ENCODE measurements at regions not wholly inside any gene's neighbourhood (a gene's known extent, or its start where the extent isn't known, plus 50 kb on each side); places are given as distances from the start of the nearest gene placed in this dataset.

DNA sequence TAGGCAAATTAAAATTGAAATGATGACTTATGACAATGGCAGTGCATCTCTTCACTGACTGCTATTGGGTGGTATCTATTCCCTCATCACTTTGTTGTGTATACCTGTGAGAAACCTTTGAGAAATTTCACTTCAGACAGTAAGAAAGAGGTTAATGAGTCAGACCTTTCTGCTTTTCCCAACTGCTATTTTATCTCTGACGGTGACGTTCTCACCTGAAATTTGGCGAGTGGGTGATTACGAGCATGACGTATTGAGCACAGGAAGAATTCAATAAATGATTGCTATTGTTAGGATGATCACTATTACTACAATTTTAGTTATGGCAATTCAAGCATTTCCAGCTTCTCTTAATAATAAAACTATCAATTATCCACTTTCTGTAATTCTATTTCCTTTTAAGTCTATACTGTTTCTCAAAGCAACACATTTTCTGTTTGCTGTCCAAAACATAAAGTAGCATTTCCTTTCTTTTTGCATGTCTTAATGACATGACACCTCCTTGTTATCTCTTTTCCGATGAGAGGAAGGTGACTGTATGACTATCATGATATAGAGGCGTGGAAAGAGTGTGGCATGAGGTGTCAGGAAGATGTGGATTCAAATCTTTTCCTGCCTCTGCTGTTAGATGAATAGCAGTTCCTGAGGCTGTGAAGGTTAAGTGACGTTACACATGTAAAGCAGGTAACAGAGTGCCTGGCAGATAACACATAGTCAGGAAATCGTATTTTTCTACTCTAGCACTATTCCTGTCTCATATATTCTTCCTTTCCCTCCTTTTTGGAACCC, 504.9 kb upstream of the SEMA6D start:
- H3K27ac Mint-ChIP-seq = no peak overlapping the region
- no peaks in the 10 kb centered on the region for H3K4me1 Mint-ChIP-seq
- no peak for ATAC-seq
- no peaks in the 10 kb centered on the region for H3K27me3 Mint-ChIP-seq
- no peaks in the 10 kb centered on the region for H3K36me3 Mint-ChIP-seq (ENCODE audit: low read depth)
- H3K9me3 Mint-ChIP-seq = no peaks in the 10 kb centered on the region
- no peak overlapping the region for H3K4me3 Mint-ChIP-seq
- DNase-seq = no peak

- Mint-ChIP-seq H3K27ac (no peak overlapping the region), H3K27me3 (no peaks in the 10 kb centered on the region), H3K9me3 (no peaks in the 10 kb centered on the region), H3K36me3 (ENCODE audit: low read depth) (no peaks in the 10 kb centered on the region), H3K4me3 (no peak overlapping the region), H3K4me1 (no peaks in the 10 kb centered on the region)
- DNase-seq (no peak), ATAC-seq (no peak)
These were observed 503.4 kb upstream of the SEMA6D start for GRCh38 chr15:47213883-47214282.

GRCh38 chr15:47218295-47218694, 499.0 kb upstream of the SEMA6D start:
- Mint-ChIP-seq H3K36me3 (ENCODE audit: low read depth) (no peaks in the 10 kb centered on the region), H3K4me3 (no peak overlapping the region), H3K4me1 (no peaks in the 10 kb centered on the region), H3K27me3 (no peaks in the 10 kb centered on the region), H3K9me3 (no peaks in the 10 kb centered on the region), H3K27ac (no peak overlapping the region)
- no peak for DNase-seq
- no peak for ATAC-seq

DNA sequence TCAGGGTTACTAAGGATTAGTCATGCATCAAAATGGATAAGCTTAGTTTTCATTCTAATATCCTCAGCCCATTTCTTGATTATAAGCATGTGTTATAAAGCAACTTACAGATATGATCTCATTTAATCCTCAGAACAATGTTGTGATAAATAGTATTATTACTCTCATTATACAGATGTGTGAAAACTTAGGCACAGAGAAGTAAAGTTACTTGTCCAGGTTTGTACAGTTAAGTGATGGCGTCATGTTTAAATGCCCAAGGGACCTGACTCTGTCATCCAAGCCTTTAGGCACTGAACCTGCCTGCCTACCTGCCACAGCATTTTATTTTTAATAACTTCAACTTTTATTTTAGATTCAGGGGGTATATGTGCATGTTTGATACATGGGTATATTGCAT, 472.9 kb upstream of the SEMA6D start:
- Mint-ChIP-seq H3K27me3 (no peaks in the 10 kb centered on the region), H3K4me3 (no peak overlapping the region), H3K27ac (no peak overlapping the region), H3K9me3 (no peaks in the 10 kb centered on the region), H3K36me3 (ENCODE audit: low read depth) (no peaks in the 10 kb centered on the region), H3K4me1 (no peaks in the 10 kb centered on the region)
- DNase-seq (no peak), ATAC-seq (no peak)

DNA sequence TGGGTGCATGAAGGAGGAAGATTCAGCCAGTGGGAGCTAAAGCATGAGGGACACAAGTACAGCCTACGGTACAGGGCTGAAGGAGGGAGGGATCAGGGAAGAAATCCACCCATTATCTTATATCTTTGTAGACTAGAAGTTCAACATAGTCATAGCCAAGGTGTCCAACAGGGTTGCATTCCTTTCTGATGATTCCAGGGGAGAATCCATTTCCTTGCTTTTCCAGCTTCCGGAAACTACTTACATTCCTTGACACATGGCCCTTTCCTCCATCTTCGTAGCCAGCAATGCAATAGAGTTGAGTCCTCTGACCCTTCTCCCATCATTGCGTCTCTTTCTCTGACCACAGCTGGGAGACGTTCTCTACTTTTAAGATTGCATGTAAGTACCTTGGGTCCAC, 471.0 kb upstream of the SEMA6D start:
- Mint-ChIP-seq H3K27ac (no peak overlapping the region), H3K36me3 (ENCODE audit: low read depth) (no peaks in the 10 kb centered on the region), H3K9me3 (no peaks in the 10 kb centered on the region), H3K4me3 (no peak overlapping the region), H3K27me3 (no peaks in the 10 kb centered on the region), H3K4me1 (no peaks in the 10 kb centered on the region)
- ATAC-seq = no peak
- no peak for DNase-seq

DNA sequence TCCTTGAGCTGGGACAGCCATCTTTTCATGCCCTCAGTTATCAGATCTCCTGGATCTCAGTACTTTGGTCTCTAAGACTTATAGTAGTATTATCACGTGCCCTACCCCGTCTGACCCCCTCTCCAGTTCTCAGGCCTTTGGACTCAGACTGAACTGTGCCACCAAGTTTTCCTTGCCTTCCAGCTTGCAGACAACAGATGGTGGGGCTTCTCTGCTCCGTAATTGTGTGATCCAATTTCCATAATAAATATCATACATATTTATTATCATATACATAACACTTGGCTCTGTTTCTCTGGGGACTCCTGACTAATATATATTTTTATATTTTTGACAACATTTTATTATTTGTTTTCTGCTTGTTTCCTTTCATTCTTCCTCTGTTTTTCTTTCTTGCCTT, 458.8 kb upstream of the SEMA6D start:
- H3K36me3 Mint-ChIP-seq (ENCODE audit: low read depth) = no peaks in the 10 kb centered on the region
- no peaks in the 10 kb centered on the region for H3K4me1 Mint-ChIP-seq
- DNase-seq = no peak
- H3K9me3 Mint-ChIP-seq = peaks cover 26% of the 10 kb centered on the region
- H3K27ac Mint-ChIP-seq = no peak overlapping the region
- no peaks in the 10 kb centered on the region for H3K27me3 Mint-ChIP-seq
- no peak for ATAC-seq
- H3K4me3 Mint-ChIP-seq = no peak overlapping the region

DNA sequence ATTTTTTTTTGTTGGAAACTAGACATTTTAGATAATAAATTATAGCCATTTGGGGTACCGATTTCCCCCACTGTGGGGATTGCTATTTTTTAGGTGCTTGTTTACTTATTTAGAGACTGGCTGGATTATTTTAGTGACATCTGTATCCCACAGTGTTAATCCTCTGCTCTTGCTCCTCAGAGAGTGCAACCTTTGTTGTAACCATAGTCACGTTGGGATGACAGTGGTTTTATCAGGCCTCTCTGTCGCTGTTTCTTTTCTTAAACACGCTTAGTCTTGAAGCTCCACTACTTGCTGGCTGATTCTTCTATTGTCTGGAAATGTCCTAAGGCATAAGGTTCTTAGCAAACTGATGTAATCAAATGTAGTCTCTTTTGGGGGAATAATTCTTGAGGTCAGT, 451.6 kb upstream of the SEMA6D start:
- Mint-ChIP-seq H3K4me3 (no peak overlapping the region), H3K27me3 (no peaks in the 10 kb centered on the region), H3K36me3 (ENCODE audit: low read depth) (no peaks in the 10 kb centered on the region), H3K27ac (no peak overlapping the region), H3K9me3 (peaks cover 14% of the 10 kb centered on the region), H3K4me1 (no peaks in the 10 kb centered on the region)
- DNase-seq (no peak), ATAC-seq (no peak)

GRCh38 chr15:47266566-47266965, 450.7 kb upstream of the SEMA6D start:
- Mint-ChIP-seq H3K4me3 (no peak overlapping the region), H3K36me3 (ENCODE audit: low read depth) (no peaks in the 10 kb centered on the region), H3K4me1 (no peaks in the 10 kb centered on the region), H3K27me3 (no peaks in the 10 kb centered on the region), H3K27ac (no peak overlapping the region), H3K9me3 (peaks cover 14% of the 10 kb centered on the region)
- ATAC-seq = no peak
- DNase-seq = no peak

- Mint-ChIP-seq H3K4me1 (no peaks in the 10 kb centered on the region), H3K27me3 (peaks cover 2% of the 10 kb centered on the region), H3K27ac (no peak overlapping the region), H3K4me3 (no peak overlapping the region), H3K36me3 (ENCODE audit: low read depth) (no peaks in the 10 kb centered on the region), H3K9me3 (peaks cover 22% of the 10 kb centered on the region)
- DNase-seq = no peak
- ATAC-seq = no peak
These were observed 443.4 kb upstream of the SEMA6D start for GRCh38 chr15:47273864-47274263.

GRCh38 chr15:47283246-47283645, 434.1 kb upstream of the SEMA6D start:
- no peak for ATAC-seq
- Mint-ChIP-seq H3K36me3 (ENCODE audit: low read depth) (no peaks in the 10 kb centered on the region), H3K9me3 (no peaks in the 10 kb centered on the region), H3K27ac (no peak overlapping the region), H3K27me3 (no peaks in the 10 kb centered on the region), H3K4me3 (no peak overlapping the region), H3K4me1 (no peaks in the 10 kb centered on the region)
- DNase-seq = no peak

- no peaks in the 10 kb centered on the region for H3K9me3 Mint-ChIP-seq
- ATAC-seq = no peak
These were observed 428.5 kb upstream of the SEMA6D start for GRCh38 chr15:47288794-47289193.

GRCh38 chr15:47289656-47290055, 427.6 kb upstream of the SEMA6D start:
- Mint-ChIP-seq H3K4me1 (no peaks in the 10 kb centered on the region), H3K27me3 (no peaks in the 10 kb centered on the region), H3K27ac (no peak overlapping the region), H3K36me3 (ENCODE audit: low read depth) (no peaks in the 10 kb centered on the region), H3K9me3 (no peaks in the 10 kb centered on the region), H3K4me3 (no peak overlapping the region)
- no peak for ATAC-seq
- DNase-seq = no peak

More at GRCh38 chr15:47288794-47289193, 428.5 kb upstream of the SEMA6D start:
- no peaks in the 10 kb centered on the region for H3K36me3 Mint-ChIP-seq (ENCODE audit: low read depth)
- H3K27me3 Mint-ChIP-seq = no peaks in the 10 kb centered on the region
- H3K4me3 Mint-ChIP-seq = no peak overlapping the region
- DNase-seq = no peak
- H3K4me1 Mint-ChIP-seq = no peaks in the 10 kb centered on the region
- no peak overlapping the region for H3K27ac Mint-ChIP-seq

DNA sequence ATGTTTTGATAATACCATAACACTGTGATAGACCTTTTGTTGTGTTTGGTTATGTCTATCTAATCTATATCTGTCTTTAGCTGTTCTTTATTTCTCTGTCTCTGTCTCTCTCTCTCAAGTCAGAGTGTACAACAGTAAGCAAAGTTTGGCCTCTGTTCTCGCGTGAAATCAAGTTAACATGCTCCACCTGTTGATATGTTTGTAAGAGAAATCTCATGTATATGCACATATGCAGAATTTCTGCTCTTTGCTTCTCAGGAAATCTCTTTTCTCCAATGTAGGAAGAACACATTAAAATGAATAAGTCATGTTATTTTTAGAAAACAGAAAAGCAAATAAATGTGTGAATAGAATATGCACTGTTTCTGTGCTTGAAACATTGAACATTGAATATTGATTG, 425.5 kb upstream of the SEMA6D start:
- H3K4me3 Mint-ChIP-seq = no peak overlapping the region

DNA sequence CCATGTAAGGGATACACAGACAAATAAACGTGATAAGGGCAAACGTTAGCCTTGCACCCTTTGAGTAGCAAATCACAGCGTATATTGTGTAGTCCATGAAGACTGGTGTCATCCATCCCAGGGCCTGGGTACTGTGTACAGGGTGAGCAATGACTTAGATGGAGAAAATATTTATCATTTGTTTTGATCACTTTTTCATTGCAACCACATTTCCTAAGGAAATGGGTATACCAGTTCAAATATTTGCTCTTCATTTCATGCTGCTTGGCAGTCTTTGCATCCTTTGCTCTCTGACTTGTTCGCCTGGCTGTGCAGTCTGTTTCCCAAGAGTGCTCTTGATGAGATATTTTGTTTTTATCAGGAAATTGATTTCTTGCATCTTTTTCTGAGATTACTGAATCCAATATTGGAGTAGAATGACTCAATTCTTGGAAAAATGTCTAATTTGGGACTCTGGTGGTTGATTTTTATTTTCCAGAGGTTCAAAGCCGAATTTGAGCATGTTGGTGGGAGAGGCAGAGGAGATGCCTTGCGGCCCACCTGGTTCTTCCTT, 424.6 kb upstream of the SEMA6D start:
- no peak for ATAC-seq
- no peak for DNase-seq
- Mint-ChIP-seq H3K27me3 (no peaks in the 10 kb centered on the region), H3K27ac (no peak overlapping the region), H3K36me3 (ENCODE audit: low read depth) (no peaks in the 10 kb centered on the region), H3K4me1 (no peaks in the 10 kb centered on the region), H3K4me3 (no peak overlapping the region), H3K9me3 (no peaks in the 10 kb centered on the region)

More for the DNA sequence above, 425.5 kb upstream of the SEMA6D start:
- ATAC-seq (no peak), DNase-seq (no peak)
- no peaks in the 10 kb centered on the region for H3K36me3 Mint-ChIP-seq (ENCODE audit: low read depth)
- H3K27ac Mint-ChIP-seq = no peak overlapping the region
- no peaks in the 10 kb centered on the region for H3K4me1 Mint-ChIP-seq
- no peaks in the 10 kb centered on the region for H3K9me3 Mint-ChIP-seq
- H3K27me3 Mint-ChIP-seq = no peaks in the 10 kb centered on the region

GRCh38 chr15:47293466-47294162, 423.7 kb upstream of the SEMA6D start:
- H3K36me3 Mint-ChIP-seq (ENCODE audit: low read depth) = no peaks in the 10 kb centered on the region
- no peaks in the 10 kb centered on the region for H3K4me1 Mint-ChIP-seq
- ATAC-seq = no peak

More at GRCh38 chr15:47293466-47294162, 423.7 kb upstream of the SEMA6D start:
- DNase-seq = no peak
- Mint-ChIP-seq H3K9me3 (no peaks in the 10 kb centered on the region), H3K27me3 (no peaks in the 10 kb centered on the region), H3K27ac (no peak overlapping the region), H3K4me3 (no peak overlapping the region)

Data from activated naive CD8-positive, alpha-beta T cell treated with anti-CD3 and anti-CD28 coated beads, Interleukin-2, amount 50 U/mL, for 24 hours (primary cell).